GM18505 (cell line): ENCODE measurements at regions not wholly inside any gene's neighbourhood (a gene's known extent, or its start where the extent isn't known, plus 50 kb on each side); places are given as distances from the start of the nearest gene placed in this dataset.

ENCODE experiments used
- ATAC-seq: cut with Tn5 transposase; IDR thresholded peaks from one replicate; pipeline ENCODE4 v1.9.1; 2021; ENCODE audit not compliant: unreplicated experiment
- POLR2A ChIP-seq: IDR thresholded peaks from 4 replicates; pipeline ENCODE4 v1.6.1; 2011; ENCODE audit warnings: borderline replicate concordance; ENCODE audit not compliant: insufficient read depth, insufficient read length; ENCODE audit errors: extremely low read depth

DNA sequence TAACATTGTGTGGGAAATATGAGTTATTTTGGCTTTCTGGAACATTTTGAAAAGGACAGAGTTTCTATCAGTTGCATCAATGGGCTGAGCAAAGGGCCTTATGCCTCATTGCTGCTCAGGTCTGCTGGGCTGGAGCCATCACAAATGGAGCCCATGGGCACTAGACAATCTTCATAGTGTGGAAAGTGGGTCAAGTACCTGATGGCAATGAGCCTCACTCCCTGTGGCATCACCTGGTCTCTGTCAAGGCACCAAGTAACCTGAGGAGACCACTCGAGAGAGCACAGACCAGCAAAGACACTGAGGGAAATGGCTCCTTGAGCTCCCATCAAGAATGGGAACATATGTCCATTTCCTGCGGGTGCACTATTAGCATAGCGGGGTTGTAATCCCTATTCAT, 96.7 kb upstream of the PPP2R3A start:
- TF ChIP-seq POLR2A: no peak
- ATAC-seq: no peak

DNA sequence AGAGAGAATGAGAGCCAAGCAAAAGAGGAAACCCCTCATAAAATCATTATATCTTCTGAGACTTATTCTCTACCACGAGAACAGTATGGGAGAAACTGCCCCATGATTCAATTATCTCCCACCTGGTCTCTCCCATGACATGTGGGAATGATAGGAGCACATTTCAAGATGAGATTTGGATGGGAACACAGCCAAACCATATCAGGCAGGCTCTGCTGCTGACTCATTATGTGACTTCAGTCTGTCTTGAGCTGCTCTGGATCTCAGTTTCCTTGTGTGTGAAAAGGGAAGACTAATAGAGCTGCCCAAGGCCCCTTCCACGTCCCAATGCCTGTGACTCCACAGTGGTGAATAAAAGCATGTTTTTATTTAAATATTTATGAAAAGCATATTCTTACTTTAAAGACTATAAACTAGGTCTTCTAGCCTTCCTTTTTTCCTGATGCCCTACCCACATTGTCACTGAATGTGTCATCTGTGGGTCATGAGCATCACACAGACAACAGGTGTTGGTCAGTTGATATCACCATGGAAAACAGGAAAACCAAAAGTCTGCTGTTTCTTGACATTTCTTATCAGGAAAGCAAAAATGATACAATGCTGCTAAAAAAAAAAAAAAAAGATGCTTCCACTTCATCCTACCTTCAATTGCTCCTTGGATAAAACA, 96.0 kb upstream of the PPP2R3A start:
- TF ChIP-seq POLR2A: no peak
- ATAC-seq: no peak

DNA sequence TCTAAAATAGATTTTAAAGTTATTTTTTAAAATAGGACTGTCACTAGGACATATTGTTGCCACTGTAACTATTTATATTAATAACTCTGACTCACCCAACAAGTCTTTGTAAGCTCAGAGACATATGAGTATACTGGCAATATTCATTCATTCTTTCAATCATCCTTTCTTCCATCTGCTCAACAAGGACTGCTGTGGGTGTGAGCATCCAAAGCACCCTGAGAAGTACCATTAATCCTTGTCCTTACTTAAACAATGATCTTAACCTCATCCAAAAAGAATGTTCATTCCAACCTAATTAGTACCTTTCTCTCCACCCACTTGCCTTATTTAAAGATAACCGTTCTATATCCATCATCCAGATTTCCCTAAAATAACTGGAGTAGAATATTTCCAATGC, 94.2 kb upstream of the PPP2R3A start:
- no peak for TF ChIP-seq POLR2A
- no peak for ATAC-seq

DNA sequence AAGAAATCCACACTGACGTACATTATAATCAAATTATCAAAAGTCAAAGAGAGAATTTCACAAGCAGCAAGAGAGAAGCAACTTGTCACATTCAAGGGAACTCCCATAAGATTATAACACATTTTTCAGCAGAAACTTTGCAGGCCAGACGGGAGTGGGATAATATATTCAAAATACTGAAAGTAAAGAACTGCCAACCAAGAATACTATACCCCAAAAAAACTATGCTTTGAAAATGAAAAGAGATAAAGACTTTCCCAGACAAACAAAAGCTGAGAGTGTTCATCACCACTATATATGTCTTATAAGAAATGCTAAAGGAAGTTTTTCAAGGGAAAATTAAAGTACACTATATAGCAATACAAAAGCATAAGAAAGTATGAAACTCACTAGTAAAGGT, 91.5 kb upstream of the PPP2R3A start:
- no peak for TF ChIP-seq POLR2A
- ATAC-seq: no peak

DNA sequence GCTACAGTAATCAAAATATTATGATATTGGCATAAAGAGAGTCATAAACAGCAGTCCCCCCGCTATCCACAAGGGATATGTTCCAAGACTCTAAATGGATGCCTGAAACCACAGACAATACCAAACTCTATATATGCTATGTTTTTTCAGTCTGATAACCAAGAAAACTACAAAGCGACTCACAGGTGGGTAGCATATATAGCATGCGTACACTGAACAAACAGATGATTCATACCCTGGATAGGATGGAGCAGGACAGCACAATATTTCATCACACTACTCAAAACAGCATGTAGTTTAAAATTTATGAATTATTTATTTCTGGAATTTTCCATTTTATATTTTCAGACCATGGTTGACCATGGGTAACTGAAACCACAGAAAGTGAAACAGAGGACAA, 87.0 kb upstream of the PPP2R3A start:
- no peak for ATAC-seq
- TF ChIP-seq POLR2A: no peak

DNA sequence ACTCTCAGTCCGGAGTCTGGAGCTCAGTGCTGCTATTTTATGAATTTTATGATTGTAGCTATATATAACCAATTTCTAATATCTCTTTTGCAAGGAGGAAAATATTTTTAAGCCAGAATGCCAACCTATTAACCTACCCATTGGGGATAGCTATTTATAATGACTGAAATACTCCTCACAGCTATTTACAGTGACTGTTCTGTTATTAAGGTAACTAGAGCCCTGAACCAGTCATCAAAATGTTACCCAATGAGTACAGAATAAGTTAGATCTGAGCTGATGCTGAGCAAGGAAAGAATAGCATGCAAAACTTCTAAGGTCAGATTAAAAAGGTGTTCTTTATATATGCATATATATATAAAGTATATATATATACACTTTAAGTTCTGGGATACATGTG, 79.6 kb upstream of the PPP2R3A start:
- no peak for ATAC-seq
- TF ChIP-seq POLR2A: no peak

DNA sequence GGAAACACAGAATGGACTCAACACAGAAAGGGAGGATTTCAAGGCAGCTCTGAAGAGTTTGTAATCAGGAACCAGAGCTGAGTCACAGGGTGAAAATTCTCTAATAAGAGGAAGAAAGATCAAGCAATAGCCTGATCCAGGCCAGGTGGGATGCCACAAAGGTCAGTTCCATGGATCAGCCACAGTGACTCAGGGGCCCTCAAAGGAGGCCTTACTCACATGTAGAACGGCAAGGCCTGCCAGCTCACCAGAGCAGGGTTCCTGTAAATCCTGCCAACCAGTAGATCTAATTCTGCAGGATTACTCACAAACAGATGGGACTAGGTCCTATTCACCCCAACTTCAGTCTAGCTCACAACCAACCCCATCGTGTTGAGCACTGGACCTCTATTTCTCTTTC, 78.3 kb upstream of the PPP2R3A start:
- no peak for ATAC-seq
- no peak for TF ChIP-seq POLR2A

DNA sequence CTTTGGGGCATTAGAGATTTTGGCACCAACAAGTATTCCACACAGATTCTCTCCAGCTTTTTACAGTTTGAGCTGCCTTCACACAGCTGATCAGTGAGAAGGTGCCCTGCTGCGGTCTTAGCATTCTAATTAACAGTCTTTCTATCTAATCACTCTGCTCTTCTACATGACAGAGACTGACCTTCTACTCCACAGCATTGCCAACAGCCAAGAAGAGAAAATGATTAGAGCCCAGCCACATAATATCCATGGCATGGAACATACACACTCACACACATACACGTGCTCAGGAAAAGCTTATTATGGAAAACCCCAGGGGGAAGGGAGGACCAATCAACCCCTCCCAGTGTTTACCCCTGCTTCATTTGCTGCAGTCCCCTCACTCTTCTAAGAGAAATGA, 76.1 kb upstream of the PPP2R3A start:
- ATAC-seq: no peak
- TF ChIP-seq POLR2A: no peak

DNA sequence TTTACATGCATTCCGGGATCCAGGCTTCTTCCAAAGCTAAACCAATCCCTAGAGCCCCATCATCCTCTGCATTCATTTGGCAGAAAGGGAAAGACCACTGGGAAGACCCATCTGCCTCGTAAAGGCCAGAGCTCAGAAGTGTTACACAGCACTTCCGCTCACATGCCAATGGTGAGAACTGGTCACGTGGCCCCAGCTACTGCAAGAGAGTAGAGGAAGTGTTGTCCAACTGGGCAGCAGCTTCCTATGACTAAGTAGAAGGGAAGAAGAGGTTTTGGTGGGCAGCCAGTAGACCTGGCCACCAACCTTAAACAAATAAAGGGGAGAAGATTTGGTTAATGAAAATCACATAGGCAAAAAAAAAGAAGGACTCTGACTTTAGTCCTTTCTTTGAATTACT, 74.4 kb upstream of the PPP2R3A start:
- no peak for ATAC-seq
- no peak for TF ChIP-seq POLR2A

DNA sequence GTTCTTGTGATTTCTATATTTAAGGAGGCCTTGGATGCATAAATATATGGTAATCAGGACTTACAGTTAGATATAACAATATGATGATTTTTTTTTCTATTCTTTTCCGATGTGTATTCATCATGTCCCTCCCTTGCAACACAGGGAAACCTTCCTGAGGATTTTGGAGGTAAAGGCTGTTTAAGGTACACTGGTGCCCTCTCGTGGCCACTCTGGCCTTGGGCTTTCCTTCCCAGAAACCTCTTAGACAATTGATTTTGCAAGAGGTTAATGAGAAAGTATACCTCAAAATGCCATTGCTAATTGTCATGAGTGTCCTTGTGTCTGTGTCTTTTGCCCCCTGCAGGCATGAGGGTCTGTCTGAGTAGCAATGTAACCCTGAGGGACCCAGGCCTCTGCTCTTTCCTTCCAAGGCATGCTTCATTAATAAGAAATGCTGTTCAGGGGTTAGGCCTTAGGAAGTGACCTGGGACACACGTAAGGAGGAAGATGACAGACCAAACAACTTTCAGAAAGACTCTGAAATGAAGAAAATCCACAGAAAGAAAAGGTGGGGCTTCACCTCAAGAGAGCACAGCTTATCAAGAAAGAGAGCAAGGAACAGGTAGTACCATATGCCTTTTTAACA, 70.3 kb upstream of the PPP2R3A start:
- TF ChIP-seq POLR2A: no peak
- ATAC-seq: no peak

DNA sequence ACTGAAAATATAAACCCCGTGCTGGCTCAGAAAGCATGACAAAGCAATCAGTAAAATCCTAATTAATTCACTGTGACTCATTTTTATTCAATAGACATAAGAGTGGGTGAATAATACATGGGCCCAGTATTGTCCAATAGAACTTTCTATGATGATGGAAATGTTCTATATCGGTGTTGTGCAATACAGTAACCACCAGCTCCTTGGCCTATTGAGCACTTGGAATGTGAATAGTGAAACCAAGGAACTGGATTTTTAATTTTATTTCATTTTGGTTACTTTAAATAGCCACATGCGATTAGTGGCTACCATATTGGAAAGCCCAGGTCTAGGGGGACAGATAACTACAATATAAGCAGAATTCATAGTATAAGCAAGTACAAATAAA, 69.8 kb upstream of the PPP2R3A start:
- no peak for ATAC-seq
- TF ChIP-seq POLR2A: no peak

DNA sequence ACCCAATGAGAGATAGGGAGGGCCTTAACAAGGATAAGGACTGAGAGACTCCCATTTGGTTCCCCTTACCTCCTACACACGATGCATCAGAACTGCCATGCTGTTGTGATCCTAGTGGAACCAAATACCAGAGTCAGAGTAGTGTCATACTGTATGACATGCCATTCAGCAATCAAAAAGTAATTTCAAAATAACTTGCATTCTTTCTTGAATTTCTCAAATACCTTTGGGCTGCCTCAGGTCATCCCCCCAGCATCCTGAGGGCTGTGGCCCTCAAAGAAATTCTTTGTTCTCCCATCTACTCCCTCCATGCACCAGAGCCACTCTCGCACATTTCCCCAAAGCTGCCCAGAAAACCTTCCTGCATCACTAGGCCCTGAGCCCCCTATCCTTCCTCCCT, 68.9 kb upstream of the PPP2R3A start:
- ATAC-seq: no peak
- no peak for TF ChIP-seq POLR2A

DNA sequence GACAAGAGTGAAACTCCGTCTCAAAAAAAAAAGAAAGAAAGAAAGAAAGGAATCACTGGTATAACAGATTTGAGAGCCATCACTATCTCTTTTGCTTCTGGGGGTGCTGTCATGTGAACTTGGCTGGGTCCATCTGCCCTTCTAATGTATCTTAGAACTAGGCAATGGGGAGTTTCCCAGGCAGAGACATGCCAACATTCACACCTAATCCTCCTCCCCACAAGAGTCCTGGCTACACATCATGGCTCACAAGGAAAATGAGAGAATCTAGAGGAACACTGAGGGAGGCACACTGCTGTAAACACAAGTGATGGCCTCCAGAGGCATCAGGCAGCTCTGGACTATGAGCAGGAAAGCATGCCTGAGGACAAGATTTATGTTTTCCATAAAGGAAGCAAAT, 67.8 kb upstream of the PPP2R3A start:
- no peak for ATAC-seq
- TF ChIP-seq POLR2A: no peak

DNA sequence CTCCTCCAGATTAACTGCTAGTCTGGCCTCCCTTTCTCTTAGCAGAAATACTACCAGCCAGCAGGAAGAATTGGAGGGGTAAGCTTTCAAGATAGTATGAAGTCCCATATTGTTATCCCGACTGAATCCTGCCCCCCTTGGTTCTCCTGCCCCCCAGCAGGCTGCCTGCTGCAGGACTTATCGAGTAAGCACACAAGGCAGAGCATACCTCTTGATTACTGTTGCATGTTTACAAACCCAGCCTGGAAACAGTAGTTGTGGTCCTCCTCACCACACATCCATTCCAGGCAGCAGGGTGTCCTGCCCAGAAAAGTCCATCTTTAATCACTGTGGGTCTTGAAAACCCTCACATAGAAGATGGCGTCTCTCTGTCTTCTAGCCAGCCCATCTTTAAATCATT, 66.8 kb upstream of the PPP2R3A start:
- no peak for TF ChIP-seq POLR2A

DNA sequence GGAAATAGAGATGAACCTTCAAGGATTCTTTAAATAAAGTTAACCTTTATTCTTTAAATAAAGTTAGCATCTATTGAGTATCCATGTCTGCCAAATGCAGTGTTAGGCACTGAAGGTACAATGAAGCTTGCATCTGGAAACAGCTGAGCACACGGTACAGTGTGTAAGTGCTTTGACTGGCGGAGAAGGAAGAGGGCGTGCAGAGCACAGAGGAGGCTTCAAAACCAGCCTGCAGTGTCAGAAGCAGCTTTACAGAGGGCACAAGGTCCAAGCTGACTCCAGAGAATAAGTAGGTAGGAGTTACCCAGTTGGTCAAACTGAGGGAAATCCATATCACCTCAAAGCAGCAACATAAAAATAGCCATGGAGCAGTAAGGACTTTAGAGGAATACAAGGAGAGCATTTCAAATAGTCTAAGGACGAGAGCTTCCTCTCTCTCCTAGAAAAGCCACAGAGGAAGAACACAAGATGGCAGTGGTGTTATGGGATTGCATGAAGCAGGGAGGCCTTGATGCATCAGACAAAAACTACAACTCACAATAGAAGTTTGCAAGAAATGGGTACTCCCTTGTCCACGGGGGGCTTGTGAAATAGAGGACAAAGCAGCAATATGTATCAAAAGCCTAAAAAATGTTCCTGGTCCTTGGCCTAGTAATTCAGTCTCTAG, 60.3 kb upstream of the PPP2R3A start:
- no peak for ATAC-seq
- no peak for TF ChIP-seq POLR2A

More for the DNA sequence above, 66.8 kb upstream of the PPP2R3A start:
- ATAC-seq: no peak

DNA sequence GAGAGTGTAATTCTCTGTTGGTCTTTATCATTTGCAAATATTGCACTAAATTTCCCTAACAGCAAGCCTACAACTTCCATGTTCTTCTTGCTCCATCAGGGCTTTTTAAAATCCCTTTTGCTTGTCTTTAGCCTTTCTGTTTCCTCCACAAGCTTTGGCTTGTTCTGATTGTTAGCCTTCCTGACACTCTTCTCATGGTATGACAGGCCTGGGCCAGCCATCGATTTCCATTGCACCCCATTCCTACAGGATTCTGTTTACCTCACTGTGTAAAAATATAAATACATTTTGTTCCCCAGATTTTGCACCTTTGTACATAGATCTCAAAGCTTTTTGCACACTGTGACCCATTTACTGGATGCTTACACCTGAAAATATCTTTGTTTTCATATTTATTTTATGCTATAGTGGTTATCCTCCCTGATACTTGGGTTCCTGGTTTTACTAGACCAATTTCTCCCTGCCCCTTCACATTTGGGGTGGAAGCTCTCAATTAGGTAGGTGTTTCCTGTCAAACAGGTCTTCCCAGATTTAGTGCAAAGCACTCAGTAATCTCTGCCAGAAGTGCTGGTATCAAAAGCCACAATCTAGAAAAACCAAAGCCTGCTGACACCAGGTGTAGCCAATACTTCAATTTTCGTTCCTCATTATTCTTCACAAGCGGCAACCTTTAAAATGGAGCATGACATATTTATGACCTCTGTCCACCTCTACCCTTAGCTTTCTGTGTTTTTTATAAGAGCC, 57.9 kb upstream of the PPP2R3A start:
- TF ChIP-seq POLR2A: no peak
- ATAC-seq: no peak
